Stimulated activated CD4-positive, alpha-beta T cell treated with anti-CD3 and anti-CD28 coated beads, TNF-alpha, amount 100 ng/mL, for 4 hours (primary cell): ENCODE measurements at regions not wholly inside any gene's neighbourhood (a gene's known extent, or its start where the extent isn't known, plus 50 kb on each side); places are given as distances from the start of the nearest gene placed in this dataset.
"Not testable (repeated sequence)": the region's sequence is repeated elsewhere in the genome, so short reads cannot be mapped to it uniquely, and the experiment has no call there.

Experiments used
- DNase-seq, 3 experiments: peaks; one replicate each; pipeline ENCODE4 v3.0.0-alpha.2; 2020; ENCODE audit warnings: low read depth in 3 of 3

DNA sequence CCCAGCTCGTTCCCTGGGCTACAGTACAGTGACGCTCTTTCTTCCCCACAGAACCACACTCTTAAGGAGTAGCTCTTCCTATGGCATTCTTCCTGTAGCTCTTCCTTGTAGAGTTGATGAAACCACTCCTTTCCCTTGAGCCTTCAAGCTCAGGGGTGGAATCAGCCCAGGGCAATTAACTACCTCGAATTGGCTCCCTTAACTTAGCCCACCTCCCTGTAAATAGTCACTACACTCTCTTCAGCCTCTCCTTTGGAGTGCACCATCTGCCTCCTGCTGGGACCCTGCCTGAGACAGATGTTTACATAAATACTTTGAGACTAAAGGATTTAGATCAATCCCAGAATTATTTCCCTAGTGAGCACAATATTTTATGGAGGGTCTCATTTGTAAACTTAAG, 537.8 kb upstream of the AUTS2 start:
- DNase-seq, result no peak

DNA sequence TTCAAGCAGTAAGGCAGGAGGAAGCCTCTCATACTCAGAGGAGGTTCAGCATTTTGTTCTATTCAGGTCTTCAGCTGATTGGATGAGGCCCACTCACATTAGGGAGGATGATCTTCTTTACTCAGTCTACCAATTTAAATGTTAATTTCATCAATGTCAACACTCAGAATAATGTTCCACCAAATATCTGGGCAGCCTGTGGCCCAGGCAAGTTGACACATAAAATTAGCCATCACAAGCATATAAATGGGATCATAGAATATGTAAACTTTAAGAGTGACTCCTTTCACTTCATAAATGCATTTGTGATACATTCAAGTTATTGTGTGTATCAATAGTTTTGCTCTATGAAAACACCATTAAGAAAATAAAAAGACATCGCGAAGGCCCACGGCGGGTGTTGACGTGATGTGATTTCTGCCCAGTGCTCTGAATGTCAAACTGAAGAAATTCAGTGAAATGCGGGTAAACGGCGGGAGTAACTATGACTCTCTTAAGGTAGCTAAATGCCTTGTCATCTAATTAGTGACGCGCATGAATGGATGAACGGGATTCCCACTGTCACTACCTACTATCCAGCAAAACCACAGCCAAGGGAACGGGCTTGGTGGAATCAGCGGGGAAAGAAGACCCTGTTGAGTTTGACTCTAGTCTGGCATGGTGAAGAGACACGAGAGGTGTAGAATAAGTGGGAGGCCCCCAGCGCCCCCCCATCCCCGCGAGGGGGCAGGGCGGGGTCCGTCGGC, 536.1 kb upstream of the AUTS2 start:
- no peak for DNase-seq

DNA sequence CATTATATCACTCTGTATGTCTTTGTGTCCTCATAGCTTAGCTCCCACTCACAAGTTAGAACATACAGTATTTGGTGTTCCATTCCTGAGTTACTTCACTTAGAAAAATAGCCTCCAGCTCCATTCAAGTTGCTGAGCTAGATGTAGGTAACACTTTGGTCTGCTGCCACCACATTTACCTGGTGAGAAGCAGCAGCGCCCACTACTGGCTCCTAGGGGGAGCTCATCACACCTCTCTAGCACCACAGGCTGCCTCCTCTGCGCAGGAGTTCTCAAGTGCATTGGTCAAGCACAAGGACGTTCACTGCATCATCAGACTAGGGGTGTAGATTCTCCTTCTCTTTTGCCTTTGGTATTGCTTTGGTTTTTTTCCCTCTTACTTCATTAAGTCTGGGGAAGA, 530.9 kb upstream of the AUTS2 start:
- no peak for DNase-seq

DNA sequence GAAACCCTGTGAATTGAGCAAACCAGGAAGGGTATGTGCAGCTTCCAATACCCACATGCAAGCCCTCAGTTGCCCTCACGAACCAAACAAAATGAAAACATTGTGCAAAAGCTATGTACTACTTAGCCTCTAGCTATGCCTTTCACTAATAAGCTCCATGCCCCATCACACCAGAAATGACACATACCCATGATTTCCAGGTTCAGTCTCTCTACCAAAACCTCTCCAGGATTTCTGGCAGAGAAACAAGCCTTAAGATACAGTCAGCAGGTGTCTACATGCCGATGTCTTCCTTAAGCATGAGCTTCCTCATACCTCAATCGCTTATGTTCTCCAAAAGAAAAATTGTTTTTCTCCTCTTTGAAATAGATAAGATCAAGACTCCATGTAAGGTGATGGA, 527.8 kb upstream of the AUTS2 start:
- DNase-seq, result no peak

DNA sequence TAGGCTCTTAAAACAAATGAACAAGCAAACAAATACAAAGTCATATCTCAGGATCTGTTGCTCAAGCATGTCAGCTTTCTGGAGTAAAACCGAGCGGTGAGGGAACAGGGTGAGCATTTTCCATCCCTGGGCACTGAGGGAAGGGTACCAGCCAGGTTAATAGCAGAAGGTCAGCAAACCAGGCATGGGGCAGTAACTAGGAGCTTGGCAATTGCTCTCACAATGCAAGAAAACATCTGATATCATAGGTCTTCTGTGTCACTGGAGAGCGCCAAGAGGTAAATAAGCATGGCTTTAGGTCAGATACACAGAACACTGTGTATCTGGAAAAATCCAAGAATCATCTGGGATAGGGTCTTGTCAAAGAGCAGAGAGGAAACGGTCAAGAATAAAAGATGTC, 521.7 kb upstream of the AUTS2 start:
- DNase-seq, result no peak

DNA sequence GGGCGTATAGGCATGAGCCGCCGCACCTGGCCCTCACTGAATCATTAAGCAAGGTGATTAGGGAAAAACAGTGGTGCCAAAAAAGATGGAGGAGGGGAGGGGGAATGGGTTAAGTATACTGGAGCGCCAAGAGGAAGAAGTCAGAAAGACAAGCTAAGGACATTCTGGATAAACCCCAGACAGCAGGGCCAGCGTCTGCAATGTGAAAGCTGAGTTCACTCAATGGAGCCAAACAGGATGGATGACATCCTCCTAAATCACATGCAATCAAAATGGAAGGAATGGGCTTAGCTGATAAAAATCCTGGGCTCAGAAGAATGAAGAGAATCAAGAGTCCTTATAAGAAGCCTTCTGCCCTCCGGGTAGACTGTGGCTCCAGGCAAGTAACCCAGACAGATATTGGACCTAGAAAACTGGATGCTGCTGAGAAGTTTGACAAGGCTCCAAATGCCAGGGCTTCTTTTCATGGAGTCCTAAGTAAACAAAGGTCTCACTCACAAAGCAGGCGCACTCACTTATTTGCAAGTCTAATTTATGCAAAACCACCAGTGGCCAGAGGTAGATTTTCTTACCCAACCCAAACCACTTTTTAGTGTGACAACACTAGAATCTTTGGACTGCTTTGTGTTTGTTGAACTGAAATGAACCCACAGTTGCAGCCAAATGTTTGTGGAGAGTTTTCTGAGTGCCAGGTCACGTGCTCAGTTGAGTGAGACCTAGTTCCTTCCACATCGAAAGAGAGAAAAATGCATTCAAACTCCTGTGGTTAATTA, 519.1 kb upstream of the AUTS2 start:
- DNase-seq, result no peak

DNA sequence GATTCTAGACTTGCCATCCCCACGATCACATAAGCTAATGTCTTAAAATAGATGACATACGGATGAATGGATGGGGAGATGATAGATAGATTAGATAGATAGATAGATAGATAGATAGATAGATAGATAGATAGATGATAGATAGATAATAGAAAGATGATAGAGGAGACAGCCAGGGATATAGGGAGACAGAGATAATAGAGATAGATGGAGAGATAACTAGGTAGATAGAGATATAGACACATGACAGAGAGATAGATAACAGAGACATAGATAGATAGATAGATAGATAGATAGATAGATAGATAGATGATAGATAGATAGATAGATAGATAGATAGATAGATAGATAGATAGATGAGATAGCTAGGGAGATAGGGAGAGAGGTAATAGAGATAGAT, 511.0 kb upstream of the AUTS2 start:
- DNase-seq, result not testable (repeated sequence)

DNA sequence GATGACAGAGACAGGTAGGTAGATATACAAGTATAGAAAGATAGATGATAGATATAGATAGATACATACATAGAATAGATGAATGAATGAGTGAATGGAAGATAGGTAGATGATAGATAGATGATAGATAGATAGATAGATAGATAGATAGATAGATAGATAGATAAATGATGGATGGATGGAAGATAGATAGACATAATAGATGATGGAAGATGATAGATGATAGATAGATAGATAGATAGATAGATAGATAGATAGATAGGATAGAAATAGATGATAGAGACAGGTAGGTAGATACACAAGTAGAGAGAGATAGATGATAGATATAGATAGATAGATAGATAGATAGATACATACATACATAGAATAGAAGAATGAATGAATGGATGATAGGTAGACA, 510.1 kb upstream of the AUTS2 start:
- DNase-seq, result no peak

DNA sequence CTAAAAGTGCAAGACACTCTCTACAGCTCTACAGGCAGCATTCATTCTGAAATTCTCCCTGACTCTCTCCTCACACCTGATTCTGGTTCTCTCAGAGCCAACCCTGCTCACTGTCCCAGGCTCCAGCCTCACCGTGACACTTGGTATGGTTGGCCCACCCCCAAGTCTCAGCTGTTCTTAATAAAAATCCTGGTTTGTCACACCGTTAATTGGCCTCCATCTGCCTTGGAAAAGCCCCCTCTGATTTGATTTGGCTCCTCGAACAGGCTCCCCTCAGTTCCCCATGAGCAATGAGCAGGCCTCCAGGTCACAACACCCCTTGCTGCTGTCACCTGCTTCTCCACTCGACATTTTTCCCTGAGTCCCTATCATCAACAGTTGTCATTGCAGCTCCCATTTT, 507.3 kb upstream of the AUTS2 start:
- DNase-seq, result no peak

DNA sequence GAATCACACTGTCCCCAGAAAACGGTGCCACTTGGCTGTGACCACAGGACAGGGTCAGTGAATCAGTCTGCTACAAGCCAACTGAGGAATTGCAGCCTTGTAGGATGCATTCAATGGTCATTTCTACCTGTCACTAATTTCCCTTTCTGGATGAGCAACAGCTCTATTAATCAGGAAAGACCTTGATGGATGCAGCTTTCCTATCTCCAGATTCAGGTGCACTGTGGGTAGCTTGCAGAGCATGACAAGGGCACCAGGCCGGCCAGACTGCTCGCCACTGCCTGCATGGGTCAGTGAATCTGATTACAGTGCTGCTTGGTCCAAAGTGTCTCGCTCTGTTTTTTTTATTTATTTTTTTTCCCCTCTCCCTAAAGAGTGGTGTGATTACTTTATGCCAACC, 506.8 kb upstream of the AUTS2 start:
- DNase-seq, result no peak

DNA sequence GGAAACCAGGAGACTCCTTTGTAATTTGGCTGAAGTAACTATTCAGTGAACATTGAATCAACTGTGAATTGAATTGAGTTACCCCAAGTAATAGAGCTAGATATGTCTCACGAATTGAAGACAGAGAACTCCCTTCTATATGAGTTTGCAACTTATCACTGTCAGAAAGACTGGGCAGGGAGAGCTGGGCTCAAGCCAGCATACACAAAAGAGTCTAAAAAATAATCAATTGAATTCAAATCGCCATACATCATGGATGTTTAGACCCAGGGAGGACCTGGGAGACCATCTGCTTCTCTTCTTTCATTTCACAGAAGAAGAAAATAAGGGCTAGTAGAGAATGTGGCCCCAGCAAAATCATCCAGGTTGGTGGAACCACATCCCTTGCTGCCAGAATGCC, 503.1 kb upstream of the AUTS2 start:
- no peak for DNase-seq

DNA sequence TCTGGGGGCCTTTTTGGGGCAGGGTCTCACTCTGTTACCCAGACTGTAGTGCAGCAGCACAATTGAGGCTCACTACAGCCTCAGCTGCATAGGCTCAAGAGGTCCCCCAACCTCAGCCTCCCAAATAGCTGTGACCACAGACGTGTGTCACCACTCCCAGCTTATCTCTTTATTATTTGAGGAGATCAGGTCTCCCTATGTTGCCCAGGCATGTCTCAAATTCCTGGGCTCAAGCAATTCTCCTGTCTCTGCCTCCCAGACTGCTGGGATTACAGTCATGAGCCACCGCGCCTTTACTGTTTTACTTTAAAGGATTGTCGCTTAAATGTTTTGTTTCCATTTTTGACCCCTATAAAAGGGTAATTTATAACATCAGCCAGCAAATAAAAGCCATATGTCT, 502.6 kb upstream of the AUTS2 start:
- no peak for DNase-seq

DNA sequence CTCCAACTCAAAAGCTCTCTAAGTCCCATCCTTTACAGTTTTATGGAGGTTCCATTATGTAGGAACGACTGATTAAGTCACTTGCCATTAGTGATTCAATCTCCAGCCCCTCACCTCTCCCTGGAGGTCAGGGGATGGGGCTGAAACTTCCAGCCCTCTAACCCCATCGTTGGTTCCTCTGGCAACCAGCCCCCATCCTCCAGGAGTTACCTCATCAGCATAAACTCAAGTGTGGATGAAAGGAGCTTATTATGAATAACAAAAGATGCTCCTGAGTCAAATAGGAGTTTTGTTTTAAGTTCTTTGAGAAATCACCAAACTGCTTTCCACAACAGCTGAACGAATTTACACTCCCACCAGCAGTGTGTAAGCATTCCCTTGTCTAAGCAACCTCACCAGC, 494.3 kb upstream of the AUTS2 start:
- DNase-seq, result no peak

DNA sequence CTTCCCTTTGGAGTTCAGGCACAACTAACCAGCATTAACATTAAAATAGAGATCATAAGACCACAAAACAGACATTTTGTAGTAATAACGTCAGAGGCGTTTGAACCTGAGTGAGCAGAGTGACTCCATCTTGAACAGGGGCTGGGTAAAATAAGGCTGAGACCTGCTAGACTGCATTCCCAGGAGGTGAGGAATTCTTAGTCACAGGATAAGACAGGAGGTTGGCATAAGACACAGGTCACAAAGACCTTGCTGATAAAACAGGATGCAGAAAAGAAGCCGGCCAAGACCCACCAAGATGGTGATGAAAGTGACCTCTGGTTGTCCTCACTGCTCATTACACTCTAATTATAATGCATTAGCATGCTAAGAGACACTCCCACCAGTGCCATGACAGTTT, 493.2 kb upstream of the AUTS2 start:
- DNase-seq, result no peak

DNA sequence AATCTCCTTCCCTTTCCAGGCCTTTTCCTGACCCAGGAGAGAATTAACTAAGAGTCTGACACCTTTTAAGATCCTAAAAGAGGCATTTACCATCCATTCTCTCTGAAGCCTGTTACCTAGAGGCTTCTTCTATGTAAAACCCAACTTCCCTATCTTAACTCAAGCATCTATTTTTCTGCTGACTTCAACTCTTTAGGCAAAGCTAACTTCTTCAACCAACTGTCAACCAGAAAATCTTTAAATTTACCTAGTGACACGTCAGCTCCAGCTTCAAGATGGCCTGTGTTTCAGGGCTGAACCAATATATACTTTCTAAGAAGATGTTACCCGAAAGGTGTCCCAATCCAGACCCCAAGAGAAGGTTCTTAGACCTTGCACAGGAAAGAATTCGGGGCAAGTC, 492.3 kb upstream of the AUTS2 start:
- DNase-seq, result no peak

DNA sequence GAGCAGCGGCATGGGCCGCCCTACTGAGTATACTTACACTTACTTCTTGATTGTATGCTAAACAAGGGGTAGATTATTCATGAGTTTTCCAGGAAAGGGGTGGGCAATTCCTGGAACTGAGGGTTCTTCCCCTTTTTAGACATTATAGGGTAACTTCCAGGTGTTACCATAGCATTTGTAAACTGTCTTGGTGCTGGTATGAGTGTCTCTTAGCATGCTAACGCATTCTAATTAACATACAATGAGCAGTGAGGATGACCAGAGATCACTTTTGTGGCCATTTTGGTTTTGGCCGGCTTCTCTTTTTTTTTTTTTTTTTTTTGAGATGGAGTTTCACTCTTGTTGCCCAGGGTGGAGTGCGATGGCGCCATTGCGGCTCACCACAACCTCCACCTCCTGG, 491.8 kb upstream of the AUTS2 start:
- DNase-seq, result not testable (repeated sequence)

DNA sequence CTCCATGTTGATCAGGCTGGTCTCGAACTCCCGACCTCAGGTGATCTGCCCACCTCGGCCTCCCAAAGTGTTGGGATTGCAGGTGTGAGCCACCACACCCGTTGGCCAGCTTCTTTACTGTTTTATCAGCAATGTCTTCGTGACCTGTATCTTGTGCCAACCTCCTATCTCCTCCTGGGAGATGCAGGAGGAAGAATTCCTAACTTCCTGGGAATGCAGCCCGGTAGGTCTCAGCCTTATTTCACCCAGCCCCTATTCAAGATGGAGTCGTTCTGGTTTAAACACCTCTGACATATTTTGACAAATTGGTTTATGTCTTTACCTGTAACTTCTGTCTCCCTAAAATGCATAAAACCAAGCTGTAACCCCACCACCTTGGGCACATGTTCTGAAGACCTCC, 491.3 kb upstream of the AUTS2 start:
- DNase-seq, result not testable (repeated sequence)

DNA sequence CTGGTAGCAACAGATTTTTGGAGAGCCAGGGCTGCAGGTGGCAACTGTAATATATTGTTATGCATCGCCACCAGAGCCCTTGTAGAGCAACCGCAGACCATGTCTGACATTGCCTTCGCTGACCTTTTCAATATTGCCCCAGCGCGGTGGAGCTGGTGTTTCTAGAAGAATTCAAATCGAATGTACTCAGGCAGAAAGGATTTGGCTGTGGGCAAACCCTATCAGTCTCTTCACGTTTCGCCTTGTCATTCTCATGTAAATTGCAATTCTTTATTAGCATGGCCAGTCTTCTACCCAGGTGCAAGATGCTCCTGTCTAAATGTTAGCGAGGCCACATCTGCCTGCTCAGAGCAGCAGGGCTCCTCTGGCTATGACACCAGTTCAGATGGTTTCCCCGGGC, 490.2 kb upstream of the AUTS2 start:
- DNase-seq, result no peak

DNA sequence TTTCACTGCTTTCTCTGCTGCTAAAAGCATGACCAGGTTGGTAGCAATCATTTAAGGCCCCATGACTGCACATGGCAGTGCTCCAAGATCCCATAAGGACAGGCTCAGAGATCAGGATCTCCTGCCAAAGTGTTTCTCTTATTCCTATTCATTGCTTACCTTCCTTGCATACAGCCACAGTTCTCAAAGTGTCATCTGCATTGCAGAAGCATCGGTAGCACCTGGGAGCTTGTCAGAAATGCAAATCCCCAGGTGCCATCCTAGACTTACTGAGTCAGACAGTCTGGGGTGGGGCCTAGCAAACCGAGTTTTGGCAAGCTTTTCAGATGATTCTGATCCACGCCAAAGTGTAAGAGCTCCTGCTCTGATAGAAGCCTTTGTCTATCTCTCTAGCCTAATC, 489.0 kb upstream of the AUTS2 start:
- DNase-seq, result no peak

DNA sequence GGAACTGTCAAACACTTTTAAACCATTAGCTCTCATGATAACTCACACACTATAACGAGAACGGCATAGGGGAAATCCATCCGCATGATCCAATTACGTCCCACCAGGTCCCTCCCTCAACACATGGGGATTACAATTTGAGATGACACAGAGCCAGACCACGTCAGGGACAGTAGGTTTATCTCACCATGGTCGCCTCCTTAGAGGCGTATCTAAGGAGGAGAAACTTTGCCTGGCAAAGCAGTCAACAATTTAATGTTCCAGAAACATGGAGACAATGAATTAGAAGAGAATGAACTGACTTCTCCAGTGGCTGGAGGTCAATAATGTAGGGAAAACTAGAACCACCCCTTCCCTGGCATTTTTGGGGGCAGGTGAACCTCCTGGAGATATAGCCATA, 488.4 kb upstream of the AUTS2 start:
- no peak for DNase-seq

DNA sequence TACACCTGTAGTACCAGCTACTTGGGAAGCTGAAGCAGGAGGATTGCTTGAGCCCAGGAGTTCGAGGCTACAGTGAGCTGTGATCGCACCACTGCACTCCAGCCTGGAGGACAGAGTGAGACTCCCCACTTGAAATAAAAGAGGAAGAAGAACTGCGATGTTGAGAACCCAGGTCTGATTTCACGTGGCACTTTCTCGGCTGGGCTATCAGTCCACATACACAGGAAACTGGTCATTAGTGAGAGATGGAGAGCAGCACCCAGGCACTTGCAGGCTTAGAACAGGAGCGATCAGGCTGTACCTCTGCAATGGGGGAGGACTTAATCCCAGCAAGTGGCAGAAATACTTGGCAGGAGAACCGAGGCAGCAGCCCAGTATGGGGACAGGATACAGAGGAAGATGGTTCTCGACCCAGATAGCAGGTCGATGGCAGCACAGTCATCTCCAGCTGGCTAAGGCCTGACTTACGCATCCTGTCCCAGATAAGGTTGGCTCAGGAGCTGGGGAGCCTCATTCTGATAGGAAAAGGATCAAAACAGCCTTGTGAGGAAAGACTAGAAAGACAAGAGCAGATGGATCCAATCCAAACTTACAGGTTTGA, 487.7 kb upstream of the AUTS2 start:
- DNase-seq, result no peak

DNA sequence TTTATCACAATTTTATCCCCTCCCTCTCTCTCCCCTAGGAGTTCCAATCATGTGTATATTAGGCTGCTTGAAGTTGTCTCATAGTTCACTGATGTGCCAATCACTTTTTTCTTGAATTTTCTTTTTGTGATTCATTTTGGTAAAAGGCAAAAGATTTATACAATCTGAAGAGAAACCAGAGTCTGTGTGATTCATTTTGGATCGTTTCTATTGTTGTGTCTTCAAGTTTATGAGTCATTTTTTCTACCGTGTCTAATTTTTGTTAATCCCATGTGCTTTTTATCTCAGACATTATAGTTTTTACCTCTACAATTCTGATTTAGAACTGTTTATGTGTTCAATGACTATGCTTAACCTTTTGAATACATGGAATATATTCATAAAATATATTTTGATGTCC, 483.9 kb upstream of the AUTS2 start:
- DNase-seq, result no peak

DNA sequence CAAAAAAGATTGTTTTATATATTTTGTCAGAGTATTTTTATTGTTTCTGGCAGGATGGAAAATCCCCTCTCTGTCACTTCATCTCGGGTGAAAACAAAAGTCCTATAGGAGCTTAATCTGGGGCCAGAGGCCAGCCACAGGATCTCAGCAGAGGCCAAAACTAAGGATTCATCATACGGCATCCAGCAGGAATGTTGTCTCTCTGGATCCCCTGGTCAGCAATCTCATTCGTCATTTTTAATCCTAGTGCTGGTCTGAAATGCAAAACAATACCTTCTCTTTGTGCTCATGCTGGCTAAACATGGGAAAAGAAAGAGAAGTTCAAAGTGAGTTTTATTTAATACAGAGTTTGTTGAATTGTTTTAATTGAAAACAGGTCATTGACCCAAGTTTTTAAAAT, 482.5 kb upstream of the AUTS2 start:
- no peak for DNase-seq
